ENCODE measurements at regions not wholly inside any gene's neighbourhood (a gene's known extent, or its start where the extent isn't known, plus 50 kb on each side); places are given as distances from the start of the nearest gene placed in this dataset.
A peak's percentile ranks its signal among the peaks of the same experiment; 100 is the strongest.

GRCh38 chr6:26284537-26285142 lies 80.4 kb upstream of the BTN3A2 start:
- peak; percentile 50 to 74 for DNase-seq
- H3K36me3 ChIP-seq (ENCODE audit: insufficient read depth in 1 of 2, low read depth in 1 of 2): peaks cover 8 to 17% of the 10 kb centered on the region in 2 donors
- WGBS, 3 donors: 1 to 2% (median 1%) methylated on average over 23 of the region's 23 CpGs
- TF ChIP-seq CTCF (IDR thresholded peaks at IDR 0.05): no peak
- H3K4me3 ChIP-seq: peak overlapping the region; percentile 83
- H3K9me3 ChIP-seq: no peaks in the 10 kb centered on the region
- H3K27ac ChIP-seq: peak overlapping the region; percentile 94
- H3K27me3 ChIP-seq (ENCODE audit: insufficient read depth in 3 of 3, low read length in 2 of 3): no peaks in the 10 kb centered on the region
- ATAC-seq: peak in 3 of 4 donors; percentile 11 to 28 (median 27)
- intact Hi-C loops (cut with DNase I): loop anchor here (2.0 to 10.0 kb wide), 3 partner anchors 38 to 230 kb away; a partner anchor contains a TSS
- H3K4me1 ChIP-seq: peaks cover 23% of the 10 kb centered on the region

- intact Hi-C loops (cut with DNase I): loop anchor here (2.0 to 10.0 kb wide), 2 partner anchors 161 to 231 kb away; a partner anchor contains a TSS
- 0 to 1% (median 0%) methylated on average over 52 to 53 of the region's 53 CpGs for WGBS, 3 donors
- ATAC-seq: peak; percentile 89 to 93 (median 92)
- Histone ChIP-seq H3K4me1 (peaks cover 23% of the 10 kb centered on the region), H3K4me3 (peak overlapping the region; percentile 83), H3K36me3 (ENCODE audit: insufficient read depth in 1 of 2, low read depth in 1 of 2) (peaks cover 8 to 13% of the 10 kb centered on the region in 2 donors), H3K27ac (peak overlapping the region; percentile 94), H3K9me3 (no peaks in the 10 kb centered on the region), H3K27me3 (ENCODE audit: insufficient read depth in 3 of 3, low read length in 2 of 3) (no peaks in the 10 kb centered on the region)
- DNase-seq: peak; percentile 94 to 97
- TF ChIP-seq CTCF (IDR thresholded peaks at IDR 0.05): no peak
Measured at GRCh38 chr6:26285143-26286134, 79.6 kb upstream of the BTN3A2 start.

- WGBS, 3 donors: 6% methylated on average over 18 of the region's 18 CpGs
Measured at GRCh38 chr6:26286168-26286877, 78.7 kb upstream of the BTN3A2 start.

More at GRCh38 chr6:26286168-26286877, 78.7 kb upstream of the BTN3A2 start:
- H3K27ac ChIP-seq: peak overlapping the region; percentile 94
- H3K27me3 ChIP-seq (ENCODE audit: insufficient read depth in 3 of 3, low read length in 2 of 3): no peaks in the 10 kb centered on the region
- ATAC-seq (peak; percentile 62 to 81 (median 73)), DNase-seq (peak; percentile 39 to 74)
- H3K4me1 ChIP-seq: peaks cover 23% of the 10 kb centered on the region
- no peaks in the 10 kb centered on the region for H3K9me3 ChIP-seq
- intact Hi-C loops (cut with DNase I): loop anchor here in 1 of 2 donors (10.0 kb wide), 1 partner anchor 232 kb away; a partner anchor contains a TSS
- peak overlapping the region; percentile 83 for H3K4me3 ChIP-seq
- peaks cover under 1 to 4% of the 10 kb centered on the region in 2 donors for H3K36me3 ChIP-seq (ENCODE audit: insufficient read depth in 1 of 2, low read depth in 1 of 2)
- TF ChIP-seq CTCF (IDR thresholded peaks at IDR 0.05): no peak

Data from psoas muscle (tissue), 7 donors.